ENCODE measurements at regions not wholly inside any gene's neighbourhood (a gene's known extent, or its start where the extent isn't known, plus 50 kb on each side); places are given as distances from the start of the nearest gene placed in this dataset.

GRCh38 chr13:62537593-62537992 lies 1121.9 kb upstream of the PCDH20 start:
- Histone ChIP-seq H4K91ac (ENCODE audit: insufficient read depth, low read depth, low read length) (no peak overlapping the region), H4K20me1 (ENCODE audit: insufficient read depth, low read length) (no peaks in the 10 kb centered on the region), H2AK9ac (replicated peaks; ENCODE audit: low read depth, low read length, poor library complexity) (no peak overlapping the region), H3K23ac (ENCODE audit: low read depth, low read length) (no peak overlapping the region), H3K9me1 (ENCODE audit: insufficient read depth, low read length) (no peaks in the 10 kb centered on the region), H3K36me3 (ENCODE audit: control insufficient read depth, insufficient read depth, low read length) (no peaks in the 10 kb centered on the region), H3K18ac (ENCODE audit: low read depth, low read length) (no peak overlapping the region), H3K9me3 (ENCODE audit: control insufficient read depth, insufficient read depth, low read length) (no peaks in the 10 kb centered on the region), H2BK5ac (ENCODE audit: low read depth, low read length, poor library complexity, severe bottlenecking) (no peak overlapping the region), H2BK15ac (ENCODE audit: low read depth, low read length) (no peak overlapping the region), H2BK120ac (ENCODE audit: low read depth, low read length) (no peak overlapping the region), H2BK20ac (ENCODE audit: low read depth, low read length) (no peak overlapping the region), H3K14ac (replicated peaks; ENCODE audit: low read depth, low read length) (no peak overlapping the region), H3K79me1 (ENCODE audit: low read depth in 1 of 2, low read length in 2 of 2) (no peaks in the 10 kb centered on the region), H3K27me3 (ENCODE audit: control insufficient read depth, insufficient read depth, low read length) (no peaks in the 10 kb centered on the region), H3K4me3 (ENCODE audit: insufficient read depth, low read depth, low read length) (no peak overlapping the region), H3K4ac (ENCODE audit: low read depth, low read length) (no peak overlapping the region), H2AK5ac (ENCODE audit: low read depth, low read length) (no peak overlapping the region), H3K56ac (ENCODE audit: extremely low read depth, insufficient read depth, low read length) (no peak overlapping the region), H3K4me1 (ENCODE audit: control insufficient read depth, insufficient read depth, low read length) (no peaks in the 10 kb centered on the region), H3K4me2 (ENCODE audit: low read depth, low read length) (no peak overlapping the region), H4K8ac (ENCODE audit: low read depth in 2 of 2, low read length in 2 of 2) (no peak overlapping the region), H4K5ac (ENCODE audit: low read depth, low read length) (no peak overlapping the region), H3K9ac (ENCODE audit: low read depth, low read length) (no peak overlapping the region), H2AFZ (replicated peaks; ENCODE audit: low read length, poor library complexity) (no peak overlapping the region), H3K27ac (ENCODE audit: insufficient read depth, low read length) (no peak overlapping the region)
- TF ChIP-seq SMC3 (IDR thresholded peaks at IDR 0.05; ENCODE audit: low read depth, low read length) (no peak), MAZ (IDR thresholded peaks at IDR 0.05; ENCODE audit: borderline replicate concordance, low read depth, low read length) (no peak), CTCF (conservative IDR thresholded peaks at IDR 0.05; ENCODE audit: low read depth, low read length) (no peak), FOS (IDR thresholded peaks at IDR 0.05; ENCODE audit: low read depth, low read length) (no peak), ELK1 (IDR thresholded peaks at IDR 0.05; ENCODE audit: borderline replicate concordance, low read depth, low read length) (no peak), RCOR1 (IDR thresholded peaks at IDR 0.05; ENCODE audit: insufficient replicate concordance, low read length) (no peak), RFX5 (IDR thresholded peaks at IDR 0.05; ENCODE audit: low read depth, low read length) (no peak), BHLHE40 (IDR thresholded peaks at IDR 0.05; ENCODE audit: low read depth, low read length) (no peak), NFE2L2 (IDR thresholded peaks at IDR 0.05; ENCODE audit: low read depth, low read length) (no peak), MAFK (IDR thresholded peaks at IDR 0.05; ENCODE audit: low read depth, low read length) (no peak), CHD1 (IDR thresholded peaks at IDR 0.05; ENCODE audit: low read depth, low read length) (no peak), POLR2A (IDR thresholded peaks at IDR 0.05; ENCODE audit: low read depth, low read length) (no peak)
- BruUV-seq (replicated peaks) = no TSS peak
- ATAC-seq (ENCODE audit: low read depth) (no peak), DNase-seq (no peak)
- ChIA-PET POLR2A (ENCODE audit: unreplicated experiment) (no interaction called here), CTCF (interaction anchor here (0.7 kb wide), 1 partner anchor 1564 kb away, joined by 3 read pairs; no protein-coding TSS in a partner anchor)
- WGBS, 2 experiments (ENCODE audit: extremely low coverage in 2 of 2, insufficient read length in 1 of 2) = no CpG with 5 or more reads among the region's 1 CpG
- dilution Hi-C loops (cut with HindIII; ENCODE audit: low sequenced_read_pairs, unreplicated experiment) (no loop called here), intact Hi-C loops (cut with micrococcal nuclease) (no loop called here), in situ Hi-C loops (cut with MboI; ENCODE audit: low sequenced_read_pairs) (no loop called here)
